Uterus (tissue), 2 donors: ENCODE measurements at regions not wholly inside any gene's neighbourhood (a gene's known extent, or its start where the extent isn't known, plus 50 kb on each side); places are given as distances from the start of the nearest gene placed in this dataset.
"Not testable (repeated sequence)": the region's sequence is repeated elsewhere in the genome, so short reads cannot be mapped to it uniquely, and the experiment has no call there.

Experiments
- CTCF ChIP-seq, 4 experiments: fragments of 200-600 bp in 2 of 4; fragments of 450-650 bp in 2 of 4; sonication (generic) in 2 of 4; IDR thresholded peaks; one replicate each; pipeline ENCODE4 v1.5.1; 2016 to 2019; ENCODE audit warnings: antibody characterized with exemption in 4 of 4, mild to moderate bottlenecking in 2 of 4, moderate library complexity in 1 of 4
- POLR2A ChIP-seq, 2 donors: fragments of 450-650 bp; IDR thresholded peaks; one replicate each; pipeline ENCODE4 v1.6.1; 2016; ENCODE audit warnings: antibody characterized with exemption in 2 of 2, mild to moderate bottlenecking in 1 of 2, moderate library complexity in 1 of 2

GRCh38 chr10:64360240-64360639 lies 839.0 kb downstream of the REEP3 start:
- TF ChIP-seq CTCF, POLR2A (IDR thresholded peaks at IDR 0.05): not testable (repeated sequence)
